GM12872 (cell line): ENCODE measurements at regions not wholly inside any gene's neighbourhood (a gene's known extent, or its start where the extent isn't known, plus 50 kb on each side); places are given as distances from the start of the nearest gene placed in this dataset.

Experiments
- TF ChIP-seq, protein P1 (sequence below): IDR thresholded peaks from 3 replicates; pipeline ENCODE4 v1.5.1; 2011; ENCODE audit warnings: low read depth, mild to moderate bottlenecking, low read length, moderate library complexity; ENCODE audit not compliant: insufficient read depth

GRCh38 chrX:28278251-28278650 lies 297.0 kb upstream of the DCAF8L1 start:
- TF ChIP-seq, protein P1, sequence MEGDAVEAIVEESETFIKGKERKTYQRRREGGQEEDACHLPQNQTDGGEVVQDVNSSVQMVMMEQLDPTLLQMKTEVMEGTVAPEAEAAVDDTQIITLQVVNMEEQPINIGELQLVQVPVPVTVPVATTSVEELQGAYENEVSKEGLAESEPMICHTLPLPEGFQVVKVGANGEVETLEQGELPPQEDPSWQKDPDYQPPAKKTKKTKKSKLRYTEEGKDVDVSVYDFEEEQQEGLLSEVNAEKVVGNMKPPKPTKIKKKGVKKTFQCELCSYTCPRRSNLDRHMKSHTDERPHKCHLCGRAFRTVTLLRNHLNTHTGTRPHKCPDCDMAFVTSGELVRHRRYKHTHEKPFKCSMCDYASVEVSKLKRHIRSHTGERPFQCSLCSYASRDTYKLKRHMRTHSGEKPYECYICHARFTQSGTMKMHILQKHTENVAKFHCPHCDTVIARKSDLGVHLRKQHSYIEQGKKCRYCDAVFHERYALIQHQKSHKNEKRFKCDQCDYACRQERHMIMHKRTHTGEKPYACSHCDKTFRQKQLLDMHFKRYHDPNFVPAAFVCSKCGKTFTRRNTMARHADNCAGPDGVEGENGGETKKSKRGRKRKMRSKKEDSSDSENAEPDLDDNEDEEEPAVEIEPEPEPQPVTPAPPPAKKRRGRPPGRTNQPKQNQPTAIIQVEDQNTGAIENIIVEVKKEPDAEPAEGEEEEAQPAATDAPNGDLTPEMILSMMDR: no peak

DNA sequence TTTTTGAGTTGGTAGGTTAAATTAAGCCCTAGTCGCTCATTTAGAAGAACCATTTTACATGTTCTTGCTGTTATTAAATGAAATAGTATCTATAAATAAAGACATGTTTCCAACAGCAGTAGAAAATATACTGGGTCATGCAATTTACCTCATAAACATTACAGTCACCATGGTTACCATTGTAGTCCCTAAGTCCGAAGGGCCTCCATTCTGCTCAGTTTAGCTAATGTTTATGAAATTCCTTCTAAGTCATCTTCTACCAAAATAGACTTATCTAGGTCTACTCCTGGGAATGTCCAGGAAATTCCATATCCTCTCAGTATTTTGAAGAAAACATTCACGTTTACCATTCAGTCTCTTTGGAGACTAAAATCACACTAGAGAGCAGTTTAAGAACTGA lies 292.5 kb upstream of the DCAF8L1 start:
- TF ChIP-seq, protein P1: no peak

DNA sequence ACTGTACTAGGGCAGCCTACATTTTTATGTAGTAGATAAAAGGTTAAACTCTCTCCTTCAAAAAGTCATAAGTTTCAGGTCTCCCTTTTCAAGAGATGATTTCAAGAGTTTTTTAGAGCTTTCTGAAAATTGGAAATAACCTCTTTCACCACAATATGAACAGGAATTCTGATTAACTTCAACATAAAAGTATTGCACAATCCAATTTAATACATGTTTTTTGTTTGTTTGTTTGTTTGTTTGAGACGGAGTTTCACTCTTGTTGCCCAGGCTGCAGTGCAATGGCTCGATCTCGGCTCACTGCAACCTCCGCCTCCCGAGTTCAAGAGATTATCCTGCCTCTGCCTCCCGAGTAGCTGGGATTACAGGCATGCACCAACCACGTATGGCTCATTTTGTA lies 265.4 kb upstream of the DCAF8L1 start:
- TF ChIP-seq, protein P1: no peak

DNA sequence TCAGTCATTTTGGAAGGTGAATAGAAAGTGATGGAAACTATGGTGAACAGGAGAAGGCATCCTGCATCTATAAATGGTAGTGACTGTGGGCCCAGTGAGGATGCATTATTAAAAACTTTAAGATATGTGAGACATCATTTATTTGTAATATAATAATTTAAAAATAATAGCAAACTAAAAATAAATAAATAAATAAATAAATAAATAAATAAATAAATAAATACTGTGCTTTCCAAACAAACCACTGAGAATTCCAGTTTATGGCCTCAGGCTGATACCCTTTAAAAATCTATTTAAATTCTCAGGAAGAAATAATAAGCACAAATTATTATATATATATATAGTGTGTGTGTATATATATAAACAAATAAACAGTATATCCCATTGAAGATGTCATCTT lies 248.0 kb upstream of the DCAF8L1 start:
- TF ChIP-seq, protein P1: no peak

- TF ChIP-seq, protein P1: no peak
Measured at GRCh38 chrX:28225513-28225912, 244.3 kb upstream of the DCAF8L1 start.

GRCh38 chrX:28223991-28224390 lies 242.7 kb upstream of the DCAF8L1 start:
- TF ChIP-seq, protein P1: no peak

DNA sequence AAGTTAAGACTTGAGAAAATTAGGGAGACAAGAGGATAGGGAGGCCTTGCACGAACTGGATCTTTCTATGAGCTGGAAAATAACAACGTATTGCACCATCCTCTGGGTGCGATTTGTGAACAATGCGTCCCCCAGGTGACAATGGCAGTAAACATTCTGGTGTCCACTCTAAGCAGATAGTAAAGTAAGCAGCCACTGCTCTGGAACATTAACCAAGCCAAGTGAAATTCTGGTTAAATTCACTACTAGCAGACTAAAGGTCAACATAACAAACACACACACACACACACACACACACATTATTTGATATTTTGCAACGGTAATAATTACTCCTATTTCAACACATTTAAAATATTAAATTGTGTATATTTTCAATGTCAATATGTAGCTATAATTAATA lies 242.2 kb upstream of the DCAF8L1 start:
- TF ChIP-seq, protein P1: no peak

GRCh38 chrX:28205905-28206304 lies 224.7 kb upstream of the DCAF8L1 start:
- TF ChIP-seq, protein P1: no peak
